ENCODE measurements at regions not wholly inside any gene's neighbourhood (a gene's known extent, or its start where the extent isn't known, plus 50 kb on each side); places are given as distances from the start of the nearest gene placed in this dataset.

GRCh38 chr4:127410644-127411043, 222.1 kb upstream of the INTU start:
- POLR2A ChIA-PET, result no interaction called here
- CTCF ChIA-PET, result no interaction called here
- TF ChIP-seq SMARCA5 (IDR thresholded peaks at IDR 0.05) (no peak), RAD21 (IDR thresholded peaks at IDR 0.05; ENCODE audit: insufficient read depth, low read depth, low read length) (no peak), CREM (IDR thresholded peaks at IDR 0.05; ENCODE audit: low read depth) (no peak), CUX1 (IDR thresholded peaks at IDR 0.05; ENCODE audit: insufficient replicate concordance, low read depth, low read length) (no peak), ZNF274 (IDR thresholded peaks at IDR 0.05; ENCODE audit: insufficient read depth, insufficient read length) (no peak), TCF7 (IDR thresholded peaks at IDR 0.05; ENCODE audit: borderline replicate concordance) (no peak), BRCA1 (IDR thresholded peaks at IDR 0.05; ENCODE audit: low read depth, low read length) (no peak), MYB (IDR thresholded peaks at IDR 0.05; ENCODE audit: borderline replicate concordance, low read depth, low read length) (no peak), CBX3 (IDR thresholded peaks at IDR 0.05; ENCODE audit: borderline replicate concordance, low read depth) (no peak), ZNF384 (IDR thresholded peaks at IDR 0.05; ENCODE audit: borderline replicate concordance, low read depth, low read length) (no peak), E2F8 (IDR thresholded peaks at IDR 0.05; ENCODE audit: low read depth, partially characterized antibody) (no peak), FOS (IDR thresholded peaks at IDR 0.05; ENCODE audit: borderline replicate concordance, extremely low read depth, insufficient read length) (no peak), EP300 (IDR thresholded peaks at IDR 0.05; ENCODE audit: borderline replicate concordance in 1 of 2, control insufficient read depth in 1 of 2, low read depth in 2 of 2, low read length in 2 of 2) (no peak), SPI1 (IDR thresholded peaks at IDR 0.05; ENCODE audit: borderline replicate concordance, insufficient read depth, low read depth, low read length) (no peak), SRF (IDR thresholded peaks at IDR 0.05; ENCODE audit: low read depth in 2 of 2, low read length in 2 of 2) (no peak), SMC3 (IDR thresholded peaks at IDR 0.05; ENCODE audit: borderline replicate concordance, low read length) (no peak), PBX3 (IDR thresholded peaks at IDR 0.05; ENCODE audit: insufficient replicate concordance, low read depth, low read length) (no peak)

More at GRCh38 chr4:127410644-127411043, 222.1 kb upstream of the INTU start:
- Histone ChIP-seq H3K9ac (ENCODE audit: control insufficient read depth, insufficient read depth, low read length) (no peak overlapping the region), H3K36me3 (ENCODE audit: control insufficient read depth in 2 of 2, insufficient read depth in 2 of 2, low read length in 1 of 2) (no peaks in the 10 kb centered on the region), H3K27me3 (replicated peaks in 1 of 2; ENCODE audit: control insufficient read depth in 2 of 2, insufficient read depth in 2 of 2, low read length in 1 of 2) (no peaks in the 10 kb centered on the region), H3K4me2 (ENCODE audit: control insufficient read depth, insufficient read depth) (no peak overlapping the region), H3K4me1 (ENCODE audit: control insufficient read depth, insufficient read depth, low read length) (no peaks in the 10 kb centered on the region), H4K20me1 (ENCODE audit: control insufficient read depth, insufficient read depth) (no peaks in the 10 kb centered on the region), H2AFZ (ENCODE audit: control insufficient read depth, low read depth, low read length) (no peak overlapping the region), H3K27ac (ENCODE audit: control insufficient read depth, insufficient read depth) (no peak overlapping the region), H3K9me3 (replicated peaks; ENCODE audit: control insufficient read depth, insufficient read depth, low read length) (no peaks in the 10 kb centered on the region), H3K79me2 (ENCODE audit: control insufficient read depth, insufficient read depth, low read length) (no peaks in the 10 kb centered on the region), H3K4me3 (no peak overlapping the region)
- 3% methylated on average over 2 of the region's 2 CpGs for WGBS (ENCODE audit: insufficient coverage, insufficient replicate concordance, low lambda C conversion rate, missing lambda C conversion rate)
- no peak for FAIRE-seq
- DNase-seq (ENCODE audit: low read depth, low spot score), result no peak
- intact Hi-C loops (cut with micrococcal nuclease; ENCODE audit: unreplicated experiment), result no loop called here
- no peak; the same call in 2 of the 3 replicates for ATAC-seq
- in situ Hi-C loops (cut with MboI), result no loop called here
- ChIA-PET SMC1A (ENCODE audit: uncharacterized antibody, unreplicated experiment) (no interaction called here), RAD21 (ENCODE audit: unreplicated experiment) (no interaction called here)
- BruUV-seq (replicated peaks), result no TSS peak
